SK-N-MC (cell line): ENCODE measurements at regions not wholly inside any gene's neighbourhood (a gene's known extent, or its start where the extent isn't known, plus 50 kb on each side); places are given as distances from the start of the nearest gene placed in this dataset.
"Not testable (repeated sequence)": the region's sequence is repeated elsewhere in the genome, so short reads cannot be mapped to it uniquely, and the experiment has no call there.

Experiments used
- DNase-seq: peaks from one replicate; pipeline ENCODE4 v3.0.0-alpha.2; 2011; ENCODE audit warnings: low read depth, low spot score
- H3K27ac ChIP-seq: fragments of 200-600 bp; sonication (generic); 2 replicates; pipeline ENCODE4 v1.5.1; 2016; ENCODE audit warnings: mixed run types
- H3K36me3 ChIP-seq: fragments of 200-600 bp; sonication (generic); 2 replicates; pipeline ENCODE4 v1.6.1; 2017; ENCODE audit warnings: antibody characterized with exemption, low read length, mixed read lengths; ENCODE audit not compliant: insufficient read depth
- H3K4me3 ChIP-seq: fragments of 200-600 bp; sonication (generic); 2 replicates; pipeline ENCODE4 v1.5.1; 2016
- H3K9ac ChIP-seq: fragments of 200-600 bp; sonication (generic); 2 replicates; pipeline ENCODE4 v1.8.0; 2017; ENCODE audit warnings: mixed run types, mixed read lengths; ENCODE audit not compliant: insufficient read length
- H3K9me3 ChIP-seq: fragments of 200-600 bp; sonication (generic); 2 replicates; pipeline ENCODE4 v1.6.1; 2017; ENCODE audit warnings: low read depth, mild to moderate bottlenecking, antibody characterized with exemption, low read length, moderate library complexity, mixed read lengths
- EZH2 ChIP-seq: fragments of 200-600 bp; sonication (generic); IDR thresholded peaks from one replicate; pipeline ENCODE4 v1.6.1; 2017; ENCODE audit warnings: antibody characterized with exemption
- FOXP2 ChIP-seq: optimal IDR thresholded peaks from 2 replicates; pipeline ENCODE3; 2011; ENCODE audit warnings: mild to moderate bottlenecking, moderate library complexity; ENCODE audit not compliant: insufficient read depth; ENCODE audit errors: extremely low read length, control extremely low read depth
- POLR2AphosphoS5 ChIP-seq: IDR thresholded peaks from 2 replicates; pipeline ENCODE4 v1.6.1; 2012; ENCODE audit warnings: mild to moderate bottlenecking, low read depth, low read length, borderline replicate concordance

DNA sequence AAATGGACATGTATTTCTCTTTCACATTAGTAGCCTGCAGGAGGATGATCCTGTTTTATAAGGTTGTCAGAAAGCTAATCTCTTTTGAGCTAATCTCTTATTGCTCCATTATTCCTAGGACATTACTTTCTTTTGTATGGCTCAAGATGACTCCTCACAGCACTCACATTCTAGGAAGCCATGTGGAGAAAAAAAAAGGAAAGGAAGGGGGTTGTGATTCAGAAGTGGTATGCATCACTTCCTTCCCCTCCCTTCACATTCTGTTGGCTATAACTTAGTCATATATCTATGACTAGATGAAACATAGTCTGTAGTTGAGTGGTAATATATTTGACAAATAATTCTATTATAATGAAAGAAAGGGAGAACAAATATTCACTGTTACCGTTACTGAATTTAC is 168.8 kb upstream of the TTC14 start:
- H3K27ac ChIP-seq: no peak overlapping the region

DNA sequence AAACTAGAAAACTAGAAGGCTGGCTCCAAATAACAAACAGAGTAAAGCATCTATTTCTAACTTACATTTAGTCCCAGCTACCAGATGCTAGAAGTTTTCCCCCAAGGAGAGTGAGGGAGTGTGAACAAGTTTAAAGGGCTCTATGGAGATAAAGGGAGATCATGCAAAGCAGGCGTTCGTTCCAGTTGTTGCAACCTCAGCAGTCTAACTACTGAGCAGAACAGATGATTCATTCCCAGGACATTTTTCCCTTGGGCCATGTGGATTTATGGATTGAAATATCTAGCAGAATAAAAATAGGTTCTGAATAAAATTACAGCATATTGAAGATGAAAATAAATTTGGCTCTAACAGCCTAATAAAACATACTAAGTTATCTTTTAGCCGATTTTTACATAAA is 154.8 kb upstream of the TTC14 start:
- Histone ChIP-seq H3K9ac (no peak overlapping the region), H3K4me3 (no peak overlapping the region), H3K36me3 (no peaks in the 10 kb centered on the region), H3K9me3 (no peaks in the 10 kb centered on the region), H3K27ac (no peak overlapping the region)
- TF ChIP-seq EZH2 (no peak), FOXP2 (no peak), POLR2AphosphoS5 (no peak)
- peak; percentile 12 for DNase-seq

More for the DNA sequence above, 168.8 kb upstream of the TTC14 start:
- Histone ChIP-seq H3K4me3 (no peak overlapping the region), H3K9me3 (no peaks in the 10 kb centered on the region), H3K36me3 (no peaks in the 10 kb centered on the region), H3K9ac (no peak overlapping the region)
- TF ChIP-seq FOXP2 (no peak), EZH2 (no peak), POLR2AphosphoS5 (no peak)
- DNase-seq: no peak

DNA sequence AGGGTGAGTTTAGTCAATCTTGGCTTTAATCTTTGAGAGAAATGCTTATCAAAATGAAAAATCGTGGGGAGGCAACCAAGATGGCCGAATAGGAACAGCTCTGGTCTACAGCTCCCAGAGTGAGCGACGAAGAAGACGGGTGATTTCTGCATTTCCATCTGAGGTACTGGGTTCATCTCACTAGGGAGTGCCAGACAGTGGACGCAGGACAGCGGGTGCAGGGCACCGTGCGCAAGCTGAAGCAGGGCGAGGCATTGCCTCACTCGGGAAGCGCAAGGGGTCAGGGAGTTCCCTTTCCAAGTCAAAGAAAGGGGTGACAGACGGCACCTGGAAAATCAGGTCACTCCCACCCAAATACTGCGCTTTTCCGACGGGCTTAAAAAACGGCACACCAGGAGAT is 153.6 kb upstream of the TTC14 start:
- not testable (repeated sequence) for H3K27ac ChIP-seq, H3K9me3 ChIP-seq, H3K4me3 ChIP-seq, H3K36me3 ChIP-seq, DNase-seq, H3K9ac ChIP-seq

DNA sequence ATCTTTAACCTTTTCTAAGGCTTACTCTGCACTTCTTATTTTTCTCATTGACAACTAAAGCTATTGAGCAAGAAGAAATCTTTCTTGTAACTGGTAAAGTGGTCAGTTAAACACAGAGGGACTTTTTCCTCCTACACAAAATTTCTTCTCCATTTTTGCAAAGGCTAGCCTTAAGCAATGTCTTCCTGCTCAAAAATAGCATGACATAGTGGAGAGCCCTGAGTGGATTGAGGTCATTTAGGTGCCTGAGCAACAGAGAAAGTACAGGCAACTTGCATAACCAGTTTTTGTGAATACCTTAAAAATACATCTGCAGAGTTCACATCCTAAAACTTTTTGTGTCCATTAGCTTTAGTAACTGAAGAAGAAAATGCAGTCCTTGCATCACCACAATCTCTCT is 144.7 kb upstream of the TTC14 start:
- H3K36me3 ChIP-seq: no peaks in the 10 kb centered on the region
- no peak for DNase-seq
- H3K9me3 ChIP-seq: no peaks in the 10 kb centered on the region
- H3K4me3 ChIP-seq: no peak overlapping the region
- no peak overlapping the region for H3K9ac ChIP-seq
- TF ChIP-seq POLR2AphosphoS5: no peak
- no peak for TF ChIP-seq EZH2
- TF ChIP-seq FOXP2: no peak
- H3K27ac ChIP-seq: no peak overlapping the region

DNA sequence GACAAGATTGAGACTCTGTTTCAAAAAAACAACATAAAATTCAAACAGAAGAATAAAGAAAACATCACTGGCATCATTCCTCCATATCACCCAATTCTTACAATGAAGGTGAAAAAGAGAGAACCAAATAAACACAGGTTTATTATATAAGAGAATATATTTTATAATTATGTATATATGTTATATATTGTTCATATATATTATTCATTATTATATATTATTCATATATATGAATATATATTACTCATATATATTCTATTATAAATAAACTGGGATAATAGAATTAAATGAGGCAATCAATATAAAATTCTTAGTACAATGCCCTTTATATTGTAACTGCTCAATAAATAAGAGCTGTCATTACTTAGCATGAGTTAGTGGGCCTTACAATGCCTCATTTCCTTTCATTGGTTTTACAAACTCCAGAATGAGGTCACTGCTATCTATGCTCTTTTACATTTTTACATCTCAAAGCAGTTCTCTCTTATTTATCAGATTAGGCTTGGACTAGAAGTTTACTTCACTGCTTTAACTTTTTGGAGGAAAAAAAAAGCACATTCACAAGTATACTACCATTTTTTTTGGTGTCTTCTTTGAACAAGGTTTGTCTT is 135.5 kb upstream of the TTC14 start:
- TF ChIP-seq EZH2 (no peak), FOXP2 (no peak), POLR2AphosphoS5 (no peak)

DNA sequence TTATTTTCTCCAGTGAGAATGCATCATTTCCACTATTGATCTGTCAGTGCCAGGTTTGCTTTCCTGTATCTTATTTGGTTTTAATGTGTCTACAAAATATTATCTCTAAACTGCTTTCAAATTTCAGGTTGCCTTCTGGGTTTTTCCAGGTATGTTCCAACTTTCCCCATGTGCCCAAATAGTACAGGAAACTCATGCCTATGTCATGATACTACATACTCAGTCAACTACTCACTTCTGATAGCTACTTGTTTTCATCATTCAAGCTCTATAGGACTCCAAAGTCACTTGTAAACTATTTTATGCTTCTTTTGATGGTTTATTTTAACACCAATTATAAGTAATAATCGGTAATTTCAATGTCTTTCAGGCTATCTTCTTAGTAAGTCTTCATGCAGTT is 134.8 kb upstream of the TTC14 start:
- Histone ChIP-seq H3K36me3 (no peaks in the 10 kb centered on the region), H3K9me3 (no peaks in the 10 kb centered on the region), H3K4me3 (no peak overlapping the region), H3K27ac (no peak overlapping the region), H3K9ac (no peak overlapping the region)
- DNase-seq: no peak
- TF ChIP-seq EZH2 (no peak), POLR2AphosphoS5 (no peak), FOXP2 (no peak)

More for the DNA sequence above, 135.5 kb upstream of the TTC14 start:
- DNase-seq: no peak
- no peaks in the 10 kb centered on the region for H3K36me3 ChIP-seq
- H3K27ac ChIP-seq: no peak overlapping the region
- H3K9ac ChIP-seq: no peak overlapping the region
- no peaks in the 10 kb centered on the region for H3K9me3 ChIP-seq
- no peak overlapping the region for H3K4me3 ChIP-seq

DNA sequence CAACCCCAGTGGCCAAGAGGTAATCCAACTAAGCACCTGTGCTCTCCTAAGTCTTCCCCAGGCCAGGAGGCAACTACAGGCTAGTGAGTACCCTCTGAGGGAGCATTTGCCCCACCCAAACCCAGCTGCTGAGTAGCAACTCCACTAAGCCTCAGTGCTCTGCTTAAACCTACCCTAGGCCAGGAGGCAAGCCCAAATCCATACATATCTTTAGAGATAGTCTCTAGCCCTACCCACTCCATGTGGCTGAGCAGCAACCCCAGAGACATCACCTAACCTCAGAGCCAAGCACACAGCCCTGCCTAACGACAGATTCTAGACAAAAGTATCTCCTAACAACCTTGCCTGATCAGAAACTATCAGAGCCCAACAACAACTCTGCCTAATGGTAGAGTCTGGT is 132.8 kb upstream of the TTC14 start:
- Histone ChIP-seq H3K4me3 (no peak overlapping the region), H3K27ac (no peak overlapping the region), H3K9me3 (no peaks in the 10 kb centered on the region), H3K36me3 (no peaks in the 10 kb centered on the region), H3K9ac (no peak overlapping the region)
- no peak for DNase-seq
- TF ChIP-seq POLR2AphosphoS5: no peak
- no peak for TF ChIP-seq FOXP2
- TF ChIP-seq EZH2: no peak

DNA sequence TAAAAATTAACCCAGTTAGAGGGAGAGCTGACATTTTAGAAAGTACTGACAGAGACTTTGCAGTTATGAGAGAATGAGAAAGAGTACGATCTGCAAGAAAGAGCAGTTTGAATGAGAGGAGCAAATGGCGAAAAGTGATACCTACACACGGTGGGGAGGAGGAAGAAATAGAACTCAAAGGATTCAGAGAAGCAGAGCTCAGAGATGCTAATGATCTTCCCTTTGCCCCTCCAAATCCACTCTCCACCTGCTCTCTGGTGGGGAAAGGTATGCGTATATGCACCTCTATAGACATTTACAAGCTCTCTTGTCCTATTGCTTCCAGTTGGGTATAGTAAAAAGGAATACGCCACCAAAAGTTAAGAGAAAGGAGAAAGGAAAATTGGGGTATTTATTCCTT is 123.3 kb upstream of the TTC14 start:
- no peaks in the 10 kb centered on the region for H3K36me3 ChIP-seq
- H3K4me3 ChIP-seq: no peak overlapping the region
- TF ChIP-seq FOXP2: no peak
- no peak for TF ChIP-seq POLR2AphosphoS5
- TF ChIP-seq EZH2: no peak
- no peaks in the 10 kb centered on the region for H3K9me3 ChIP-seq
- no peak overlapping the region for H3K27ac ChIP-seq
- no peak overlapping the region for H3K9ac ChIP-seq
- no peak for DNase-seq

DNA sequence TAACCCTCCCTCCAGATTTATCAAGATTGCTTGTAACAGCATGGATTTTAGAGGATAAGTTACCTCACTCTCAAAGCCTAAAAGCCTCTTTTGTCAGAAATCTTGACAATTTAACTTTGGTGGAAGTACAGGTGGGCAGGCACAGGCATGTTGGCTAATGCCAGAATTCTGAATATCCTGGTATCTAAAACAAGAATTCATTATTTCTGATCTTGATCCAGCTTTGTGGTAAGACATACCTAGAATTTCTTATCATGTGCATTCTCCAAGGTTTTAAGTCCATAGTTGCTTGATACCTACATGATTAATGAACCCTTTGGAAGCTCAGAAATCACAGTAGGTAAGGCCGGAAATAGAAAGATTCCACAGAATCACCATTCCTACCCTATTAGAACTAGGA is 109.9 kb upstream of the TTC14 start:
- H3K36me3 ChIP-seq: no peaks in the 10 kb centered on the region
- DNase-seq: no peak
- H3K9me3 ChIP-seq: no peaks in the 10 kb centered on the region
- H3K27ac ChIP-seq: no peak overlapping the region
- no peak overlapping the region for H3K4me3 ChIP-seq
- TF ChIP-seq FOXP2 (no peak), EZH2 (no peak), POLR2AphosphoS5 (no peak)
- no peak overlapping the region for H3K9ac ChIP-seq
